ENCODE measurements at regions not wholly inside any gene's neighbourhood (a gene's known extent, or its start where the extent isn't known, plus 50 kb on each side); places are given as distances from the start of the nearest gene placed in this dataset.

- Histone ChIP-seq H3K4me1 (ENCODE audit: insufficient read depth) (peaks cover 8% of the 10 kb centered on the region), H3K36me3 (ENCODE audit: insufficient read depth) (no peaks in the 10 kb centered on the region), H3K27ac (ENCODE audit: low read depth) (no peak overlapping the region), H3K4me3 (ENCODE audit: low read depth, low read length) (no peak overlapping the region)
- DNase-seq (ENCODE audit: extremely low spot score): no peak
- WGBS: 95% methylated on average over 11 of the region's 11 CpGs
Measured at GRCh38 chr7:130993671-130994365, 259.8 kb upstream of the KLF14 start.

GRCh38 chr7:130994378-130995115 lies 260.5 kb upstream of the KLF14 start:
- WGBS: 61% methylated on average over 13 of the region's 13 CpGs
- H3K4me1 ChIP-seq (ENCODE audit: insufficient read depth): peaks cover 9% of the 10 kb centered on the region
- no peaks in the 10 kb centered on the region for H3K36me3 ChIP-seq (ENCODE audit: insufficient read depth)
- H3K27ac ChIP-seq (ENCODE audit: low read depth): no peak overlapping the region
- no peak overlapping the region for H3K4me3 ChIP-seq (ENCODE audit: low read depth, low read length)
- DNase-seq (ENCODE audit: extremely low spot score): no peak

- 62% methylated on average over 10 of the region's 10 CpGs for WGBS
- Histone ChIP-seq H3K4me1 (ENCODE audit: insufficient read depth) (peaks cover 10% of the 10 kb centered on the region), H3K27ac (ENCODE audit: low read depth) (no peak overlapping the region), H3K36me3 (ENCODE audit: insufficient read depth) (no peaks in the 10 kb centered on the region), H3K4me3 (ENCODE audit: low read depth, low read length) (no peak overlapping the region)
- DNase-seq (ENCODE audit: extremely low spot score): no peak
Measured at GRCh38 chr7:130995252-130996081, 261.5 kb upstream of the KLF14 start.

- Histone ChIP-seq H3K4me3 (ENCODE audit: low read depth, low read length) (no peak overlapping the region), H3K27ac (ENCODE audit: low read depth) (no peak overlapping the region), H3K4me1 (ENCODE audit: insufficient read depth) (peaks cover 8% of the 10 kb centered on the region), H3K36me3 (ENCODE audit: insufficient read depth) (no peaks in the 10 kb centered on the region)
- WGBS: 33% methylated on average over 5 of the region's 5 CpGs
- no peak for DNase-seq (ENCODE audit: extremely low spot score)
Measured at GRCh38 chr7:130996205-130996832, 262.3 kb upstream of the KLF14 start.

GRCh38 chr7:130996833-130997231 lies 262.8 kb upstream of the KLF14 start:
- peaks cover 8% of the 10 kb centered on the region for H3K4me1 ChIP-seq (ENCODE audit: insufficient read depth)
- 17% methylated on average over 6 of the region's 6 CpGs for WGBS
- no peak overlapping the region for H3K27ac ChIP-seq (ENCODE audit: low read depth)
- peak; percentile 53 for DNase-seq (ENCODE audit: extremely low spot score)
- H3K4me3 ChIP-seq (ENCODE audit: low read depth, low read length): no peak overlapping the region
- no peaks in the 10 kb centered on the region for H3K36me3 ChIP-seq (ENCODE audit: insufficient read depth)

GRCh38 chr7:130998993-130999602 lies 265.1 kb upstream of the KLF14 start:
- Histone ChIP-seq H3K4me1 (ENCODE audit: insufficient read depth) (peaks cover 8% of the 10 kb centered on the region), H3K36me3 (ENCODE audit: insufficient read depth) (no peaks in the 10 kb centered on the region), H3K27ac (ENCODE audit: low read depth) (peak overlapping the region; percentile 52), H3K4me3 (ENCODE audit: low read depth, low read length) (no peak overlapping the region)
- no peak for DNase-seq (ENCODE audit: extremely low spot score)
- WGBS: 89% methylated on average over 3 of the region's 3 CpGs

GRCh38 chr7:130999926-131000325 lies 265.9 kb upstream of the KLF14 start:
- Histone ChIP-seq H3K4me3 (ENCODE audit: low read depth, low read length) (no peak overlapping the region), H3K27ac (ENCODE audit: low read depth) (no peak overlapping the region), H3K4me1 (ENCODE audit: insufficient read depth) (peaks cover 8% of the 10 kb centered on the region), H3K36me3 (ENCODE audit: insufficient read depth) (no peaks in the 10 kb centered on the region)
- 83% methylated on average over 4 of the region's 4 CpGs for WGBS
- no peak for DNase-seq (ENCODE audit: extremely low spot score)

- 93% methylated on average over 6 of the region's 6 CpGs for WGBS
- Histone ChIP-seq H3K4me1 (ENCODE audit: insufficient read depth) (peaks cover 7% of the 10 kb centered on the region), H3K27ac (ENCODE audit: low read depth) (no peak overlapping the region), H3K4me3 (ENCODE audit: low read depth, low read length) (no peak overlapping the region), H3K36me3 (ENCODE audit: insufficient read depth) (no peaks in the 10 kb centered on the region)
- DNase-seq (ENCODE audit: extremely low spot score): no peak
Measured at GRCh38 chr7:131000389-131000788, 266.4 kb upstream of the KLF14 start.

- Histone ChIP-seq H3K4me3 (ENCODE audit: low read depth, low read length) (no peak overlapping the region), H3K27ac (ENCODE audit: low read depth) (no peak overlapping the region), H3K4me1 (ENCODE audit: insufficient read depth) (peaks cover 5% of the 10 kb centered on the region), H3K36me3 (ENCODE audit: insufficient read depth) (no peaks in the 10 kb centered on the region)
- DNase-seq (ENCODE audit: extremely low spot score): no peak
- 50% methylated on average over 2 of the region's 2 CpGs for WGBS
Measured at GRCh38 chr7:131000873-131001272, 266.9 kb upstream of the KLF14 start.

- Histone ChIP-seq H3K27ac (ENCODE audit: low read depth) (no peak overlapping the region), H3K4me1 (ENCODE audit: insufficient read depth) (peaks cover 4% of the 10 kb centered on the region), H3K36me3 (ENCODE audit: insufficient read depth) (no peaks in the 10 kb centered on the region), H3K4me3 (ENCODE audit: low read depth, low read length) (no peak overlapping the region)
- DNase-seq (ENCODE audit: extremely low spot score): no peak
- 66% methylated on average over 1 of the region's 1 CpG for WGBS
Measured at GRCh38 chr7:131002600-131002999, 268.6 kb upstream of the KLF14 start.

GRCh38 chr7:131003634-131004033 lies 269.6 kb upstream of the KLF14 start:
- no peak for DNase-seq (ENCODE audit: extremely low spot score)
- Histone ChIP-seq H3K27ac (ENCODE audit: low read depth) (no peak overlapping the region), H3K4me3 (ENCODE audit: low read depth, low read length) (no peak overlapping the region), H3K36me3 (ENCODE audit: insufficient read depth) (no peaks in the 10 kb centered on the region), H3K4me1 (ENCODE audit: insufficient read depth) (peaks cover 4% of the 10 kb centered on the region)
- whole genome bisulfite sequencing: 82% methylated on average over 4 of the region's 4 CpGs

- no peaks in the 10 kb centered on the region for H3K36me3 ChIP-seq (ENCODE audit: insufficient read depth)
- 0% methylated on average over 1 of the region's 1 CpG for WGBS
- no peak overlapping the region for H3K27ac ChIP-seq (ENCODE audit: low read depth)
- DNase-seq (ENCODE audit: extremely low spot score): no peak
- H3K4me1 ChIP-seq (ENCODE audit: insufficient read depth): peaks cover 2% of the 10 kb centered on the region
- H3K4me3 ChIP-seq (ENCODE audit: low read depth, low read length): no peak overlapping the region
Measured at GRCh38 chr7:131004371-131004770, 270.4 kb upstream of the KLF14 start.
